ENCODE measurements at regions not wholly inside any gene's neighbourhood (a gene's known extent, or its start where the extent isn't known, plus 50 kb on each side); places are given as distances from the start of the nearest gene placed in this dataset.

DNA sequence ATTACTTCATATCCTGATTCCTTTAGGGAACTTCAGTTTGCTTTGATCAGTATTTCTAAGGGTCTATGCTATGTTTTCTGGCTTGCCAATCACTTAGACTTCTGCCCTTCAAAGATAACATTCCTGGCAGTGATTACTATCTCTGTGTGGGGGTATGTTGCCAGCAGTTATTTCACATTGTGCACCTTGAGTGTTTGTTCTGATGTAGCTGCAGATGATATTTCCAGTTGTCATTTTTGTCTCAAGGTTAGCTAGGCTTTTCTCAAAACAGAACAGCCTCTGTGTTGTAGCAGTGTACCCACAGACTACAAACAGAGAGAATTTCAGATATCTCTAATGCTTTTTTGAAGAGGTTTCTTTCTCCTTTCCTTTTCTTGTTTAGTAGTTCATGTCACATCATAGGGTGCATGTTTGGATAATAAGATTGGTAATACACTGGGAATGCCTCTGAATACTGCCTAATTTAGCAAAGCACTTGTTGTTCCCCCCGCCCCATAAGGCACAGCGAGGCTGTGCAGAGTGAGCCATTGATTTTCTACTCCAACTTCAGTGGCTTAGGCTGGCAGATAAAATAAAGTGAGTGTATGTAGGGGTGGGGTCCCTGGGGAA, 134.7 kb upstream of the AGR3 start:
- TF ChIP-seq MAFK (IDR thresholded peaks at IDR 0.05; ENCODE audit: low read depth, low read length) (no peak), FOSL1 (IDR thresholded peaks at IDR 0.05; ENCODE audit: insufficient read depth, low read depth, low read length) (no peak), GTF2F1 (IDR thresholded peaks at IDR 0.05; ENCODE audit: borderline replicate concordance, low read depth, low read length) (no peak), POLR2A (IDR thresholded peaks at IDR 0.05; ENCODE audit: control extremely low read depth in 1 of 2, low read depth in 2 of 2, low read length in 2 of 2) (no peak), EZH2 (IDR thresholded peaks at IDR 0.05; ENCODE audit: low read depth, low read length, severe bottlenecking) (no peak), NRF1 (IDR thresholded peaks at IDR 0.05; ENCODE audit: low read depth, low read length) (no peak), POLR2AphosphoS5 (IDR thresholded peaks at IDR 0.05; ENCODE audit: low read depth, low read length) (no peak), TAF1 (IDR thresholded peaks at IDR 0.05; ENCODE audit: low read depth, low read length) (no peak), RAD21 (IDR thresholded peaks at IDR 0.05 in 1 of 2, conservative IDR thresholded peaks at IDR 0.05 in 1 of 2; ENCODE audit: low read depth in 2 of 2, low read length in 2 of 2) (no peak)
- TF ChIP-seq, protein P1, sequence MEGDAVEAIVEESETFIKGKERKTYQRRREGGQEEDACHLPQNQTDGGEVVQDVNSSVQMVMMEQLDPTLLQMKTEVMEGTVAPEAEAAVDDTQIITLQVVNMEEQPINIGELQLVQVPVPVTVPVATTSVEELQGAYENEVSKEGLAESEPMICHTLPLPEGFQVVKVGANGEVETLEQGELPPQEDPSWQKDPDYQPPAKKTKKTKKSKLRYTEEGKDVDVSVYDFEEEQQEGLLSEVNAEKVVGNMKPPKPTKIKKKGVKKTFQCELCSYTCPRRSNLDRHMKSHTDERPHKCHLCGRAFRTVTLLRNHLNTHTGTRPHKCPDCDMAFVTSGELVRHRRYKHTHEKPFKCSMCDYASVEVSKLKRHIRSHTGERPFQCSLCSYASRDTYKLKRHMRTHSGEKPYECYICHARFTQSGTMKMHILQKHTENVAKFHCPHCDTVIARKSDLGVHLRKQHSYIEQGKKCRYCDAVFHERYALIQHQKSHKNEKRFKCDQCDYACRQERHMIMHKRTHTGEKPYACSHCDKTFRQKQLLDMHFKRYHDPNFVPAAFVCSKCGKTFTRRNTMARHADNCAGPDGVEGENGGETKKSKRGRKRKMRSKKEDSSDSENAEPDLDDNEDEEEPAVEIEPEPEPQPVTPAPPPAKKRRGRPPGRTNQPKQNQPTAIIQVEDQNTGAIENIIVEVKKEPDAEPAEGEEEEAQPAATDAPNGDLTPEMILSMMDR (IDR thresholded peaks at IDR 0.05; ENCODE audit: control extremely low read depth in 1 of 3, insufficient read depth in 1 of 3, low read depth in 1 of 3, low read length in 3 of 3): no peak
- TF ChIP-seq, protein P2, sequence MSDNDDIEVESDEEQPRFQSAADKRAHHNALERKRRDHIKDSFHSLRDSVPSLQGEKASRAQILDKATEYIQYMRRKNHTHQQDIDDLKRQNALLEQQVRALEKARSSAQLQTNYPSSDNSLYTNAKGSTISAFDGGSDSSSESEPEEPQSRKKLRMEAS (IDR thresholded peaks at IDR 0.05): no peak
- TF ChIP-seq, protein P3, sequence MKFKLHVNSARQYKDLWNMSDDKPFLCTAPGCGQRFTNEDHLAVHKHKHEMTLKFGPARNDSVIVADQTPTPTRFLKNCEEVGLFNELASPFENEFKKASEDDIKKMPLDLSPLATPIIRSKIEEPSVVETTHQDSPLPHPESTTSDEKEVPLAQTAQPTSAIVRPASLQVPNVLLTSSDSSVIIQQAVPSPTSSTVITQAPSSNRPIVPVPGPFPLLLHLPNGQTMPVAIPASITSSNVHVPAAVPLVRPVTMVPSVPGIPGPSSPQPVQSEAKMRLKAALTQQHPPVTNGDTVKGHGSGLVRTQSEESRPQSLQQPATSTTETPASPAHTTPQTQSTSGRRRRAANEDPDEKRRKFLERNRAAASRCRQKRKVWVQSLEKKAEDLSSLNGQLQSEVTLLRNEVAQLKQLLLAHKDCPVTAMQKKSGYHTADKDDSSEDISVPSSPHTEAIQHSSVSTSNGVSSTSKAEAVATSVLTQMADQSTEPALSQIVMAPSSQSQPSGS (IDR thresholded peaks at IDR 0.05; ENCODE audit: low read length): no peak
